GM18498 (cell line): ENCODE measurements at regions not wholly inside any gene's neighbourhood (a gene's known extent, or its start where the extent isn't known, plus 50 kb on each side); places are given as distances from the start of the nearest gene placed in this dataset.
"Not testable (repeated sequence)": the region's sequence is repeated elsewhere in the genome, so short reads cannot be mapped to it uniquely, and the experiment has no call there.

ENCODE experiments used
- ATAC-seq: cut with Tn5 transposase; IDR thresholded peaks from one replicate; pipeline ENCODE4 v1.9.1; 2021; ENCODE audit warnings: mild to moderate bottlenecking, moderate library complexity; ENCODE audit not compliant: unreplicated experiment

GRCh38 chr2:56934866-56935265 is 751.1 kb downstream of the CCDC85A start:
- ATAC-seq: no peak

DNA sequence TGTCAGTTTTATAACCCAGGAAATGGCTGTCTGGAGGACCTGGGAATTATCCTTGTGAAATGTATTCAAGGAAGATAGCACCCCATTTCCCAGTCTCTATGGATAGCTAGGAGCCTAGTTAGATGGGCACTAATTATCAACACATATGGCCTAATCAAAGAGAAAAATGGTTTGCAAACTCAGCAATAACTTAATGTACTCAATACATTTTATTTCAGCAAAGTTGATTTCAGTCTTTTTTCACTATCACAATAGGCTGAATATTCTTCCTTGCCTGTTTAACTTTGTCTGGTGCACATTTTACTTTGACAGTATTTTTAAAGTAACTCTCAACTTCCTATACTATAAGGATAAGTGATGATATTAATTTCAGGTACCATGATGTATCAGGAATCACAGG is 756.3 kb downstream of the CCDC85A start:
- no peak for ATAC-seq

DNA sequence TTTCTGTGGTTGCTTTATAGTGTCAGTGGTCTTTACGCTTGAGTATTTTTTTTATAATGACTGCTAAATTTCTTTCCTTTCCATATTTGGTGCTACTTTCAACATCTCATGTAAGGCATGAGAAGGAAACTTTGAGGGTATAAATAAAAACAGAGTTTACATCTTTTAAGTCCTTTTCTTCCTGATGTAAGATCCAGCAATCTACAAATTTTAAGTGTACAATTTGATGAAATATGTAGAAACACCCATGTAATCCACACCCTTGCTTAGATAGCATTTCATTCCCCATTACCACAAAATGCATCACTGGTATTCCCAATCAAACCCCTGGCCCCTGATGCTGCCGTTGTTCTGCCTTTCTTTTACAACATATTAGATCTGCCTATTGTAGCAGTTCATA is 769.1 kb downstream of the CCDC85A start:
- no peak for ATAC-seq

DNA sequence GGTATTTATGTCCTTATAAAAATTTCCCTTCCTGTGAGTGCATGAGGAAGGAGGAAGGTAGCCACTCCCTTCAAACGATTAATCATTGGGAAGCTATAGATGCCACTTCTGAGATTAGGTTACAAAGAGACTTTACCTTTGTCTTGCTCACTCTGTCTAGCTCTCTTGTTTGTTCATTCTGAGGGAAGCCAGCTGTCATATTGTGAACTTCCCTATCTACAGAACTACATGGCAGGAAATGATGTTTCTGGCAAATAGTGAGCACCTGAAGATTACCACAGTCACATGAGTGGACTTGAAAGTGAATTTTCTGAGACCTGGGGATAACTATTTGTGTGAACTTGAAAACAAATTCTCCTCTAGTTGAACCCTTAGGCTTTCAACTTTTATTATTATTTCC is 776.8 kb downstream of the CCDC85A start:
- no peak for ATAC-seq

- ATAC-seq: no peak
Measured at GRCh38 chr2:56962673-56963072, 778.9 kb downstream of the CCDC85A start.

GRCh38 chr2:56969513-56969912 is 785.7 kb downstream of the CCDC85A start:
- ATAC-seq: no peak

DNA sequence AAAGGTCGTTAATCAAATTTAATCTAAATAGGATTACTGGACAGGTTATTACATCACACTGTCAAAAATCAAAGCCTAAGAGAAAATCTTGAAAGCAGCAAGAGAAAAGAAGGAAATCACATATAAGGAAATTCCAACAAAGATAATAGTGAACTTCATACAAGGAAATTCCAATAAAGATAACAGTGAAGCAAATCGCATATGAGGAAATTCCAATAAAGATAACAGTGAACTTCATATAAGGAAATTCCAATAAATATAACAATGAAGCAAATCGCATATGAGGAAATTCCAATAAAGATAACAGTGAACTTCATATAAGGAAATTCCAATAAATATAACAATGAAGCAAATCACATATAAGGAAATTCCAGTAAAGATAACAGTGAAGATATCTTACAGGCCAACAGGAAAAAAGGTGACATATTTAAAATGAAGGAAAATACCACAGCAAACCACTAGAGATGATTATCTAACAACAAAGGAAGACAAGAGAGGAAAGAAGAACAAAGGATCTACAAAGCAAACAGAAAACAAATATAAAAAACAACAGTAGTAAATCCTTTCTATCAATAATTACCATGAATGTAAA is 787.7 kb downstream of the CCDC85A start:
- ATAC-seq: no peak

GRCh38 chr2:56981554-56981953 is 797.8 kb downstream of the CCDC85A start:
- no peak for ATAC-seq

DNA sequence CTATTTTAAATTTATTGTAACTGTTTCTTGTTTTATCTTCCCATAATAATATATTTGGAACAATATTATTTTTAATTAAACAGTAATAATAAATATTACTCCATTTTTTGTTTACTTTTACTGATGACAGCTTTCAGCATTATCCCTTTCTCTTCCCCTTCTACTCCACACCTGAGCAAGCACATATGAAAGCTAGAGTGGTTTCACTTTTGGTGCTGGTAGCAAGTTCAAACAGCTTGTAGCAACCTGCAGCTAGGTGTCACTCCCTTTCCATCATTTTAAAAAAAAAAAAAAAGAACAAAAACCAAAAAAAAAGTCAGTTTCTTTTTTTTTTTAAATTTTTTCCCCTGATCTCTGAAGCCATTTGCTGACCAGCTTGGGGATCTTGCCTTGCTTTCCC is 801.8 kb downstream of the CCDC85A start:
- ATAC-seq: peak; percentile 67

DNA sequence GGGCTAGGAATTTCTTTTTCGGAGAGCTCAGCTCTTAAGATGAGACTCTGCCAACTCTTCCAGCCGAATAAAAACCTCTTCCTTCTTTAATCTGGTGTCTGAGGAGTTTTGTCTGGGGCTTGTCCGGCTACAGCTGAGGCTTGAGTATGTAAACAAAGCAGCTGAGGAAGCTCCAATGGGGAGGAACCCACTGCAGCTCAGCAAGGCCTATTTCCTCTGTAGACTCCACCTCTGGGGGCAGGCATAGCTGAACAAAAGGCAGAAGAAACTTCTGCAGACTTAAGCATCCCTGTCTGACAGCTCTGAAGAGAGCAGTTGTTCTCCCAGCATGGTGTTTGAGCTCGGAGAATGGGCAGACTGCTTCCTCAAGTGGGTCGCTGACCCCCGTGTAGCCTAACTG is 838.7 kb downstream of the CCDC85A start:
- ATAC-seq: no peak

DNA sequence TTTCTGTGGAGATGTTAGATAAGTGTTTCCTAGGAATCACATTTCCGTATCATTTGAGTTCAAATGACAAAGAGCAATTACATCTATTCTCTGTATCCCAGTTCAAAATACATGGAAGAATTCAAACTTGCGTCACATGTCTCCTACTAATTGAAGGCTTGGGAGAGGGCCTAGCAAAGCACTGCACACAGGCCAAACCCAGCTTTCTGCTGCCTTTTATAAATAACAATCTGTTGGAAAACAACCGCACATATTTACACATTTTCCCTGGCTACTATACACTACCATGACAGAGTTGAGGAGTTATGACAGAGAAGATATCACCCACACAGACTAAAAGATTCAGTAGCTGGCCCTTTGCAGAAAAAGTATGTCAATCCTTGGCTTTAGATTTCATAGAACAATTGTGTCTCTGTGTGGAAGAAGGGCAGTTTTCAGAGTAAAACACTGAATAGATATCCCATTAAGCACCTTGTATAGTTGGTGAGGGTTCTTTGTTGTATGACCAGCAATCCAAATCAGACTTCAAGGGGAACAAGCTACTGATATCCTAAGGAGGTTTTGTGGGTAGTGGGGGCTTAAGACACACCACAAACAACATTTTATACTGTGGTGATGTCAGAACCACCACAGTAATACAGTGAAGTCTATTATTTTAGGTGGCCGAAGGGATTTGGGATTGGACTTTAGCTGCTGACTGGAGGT is 861.3 kb downstream of the CCDC85A start:
- ATAC-seq: no peak

- ATAC-seq: no peak
Measured at GRCh38 chr2:57049273-57049672, 865.5 kb downstream of the CCDC85A start.

GRCh38 chr2:57050007-57050406 is 866.2 kb downstream of the CCDC85A start:
- no peak for ATAC-seq

GRCh38 chr2:57066301-57066700 is 882.5 kb downstream of the CCDC85A start:
- ATAC-seq: not testable (repeated sequence)

DNA sequence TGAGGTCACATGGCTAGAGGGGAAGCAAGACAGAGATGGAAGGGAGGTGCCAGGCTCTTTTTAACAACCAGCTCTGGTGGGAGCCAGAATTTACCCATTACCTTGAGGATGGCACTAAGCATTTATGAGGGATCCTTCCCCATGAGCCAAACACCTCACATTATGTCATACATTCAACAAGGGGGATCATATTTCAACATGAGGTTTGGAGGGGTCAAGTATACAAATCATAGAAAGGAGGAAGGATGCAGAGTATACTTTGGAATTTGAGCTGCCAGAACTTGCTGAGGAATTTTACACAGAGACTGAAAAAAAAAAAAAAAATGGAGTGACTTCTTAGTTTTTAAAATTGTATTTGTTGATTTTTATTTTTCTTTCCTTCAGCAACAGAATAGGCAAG is 891.4 kb downstream of the CCDC85A start:
- ATAC-seq: no peak

DNA sequence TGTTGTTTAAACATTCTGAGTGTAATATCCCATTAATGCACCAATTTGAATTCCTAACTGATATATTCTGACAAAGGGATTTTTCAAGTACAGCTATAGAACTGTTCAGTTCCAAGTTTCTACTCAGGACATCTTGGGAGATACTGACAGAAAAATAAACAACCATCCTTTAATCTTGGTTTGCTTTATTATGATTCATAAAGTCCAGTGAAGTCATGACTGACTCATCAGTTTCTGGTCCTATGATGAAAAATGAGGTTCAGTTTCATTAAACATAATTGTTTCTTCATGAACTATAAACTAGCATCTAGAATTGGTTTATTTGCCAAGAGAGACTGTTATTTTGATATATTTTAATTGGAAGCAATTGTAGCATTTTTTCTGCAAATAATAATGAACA is 896.2 kb downstream of the CCDC85A start:
- no peak for ATAC-seq

- ATAC-seq: no peak
Measured at GRCh38 chr2:57084697-57085281, 901.0 kb downstream of the CCDC85A start.

DNA sequence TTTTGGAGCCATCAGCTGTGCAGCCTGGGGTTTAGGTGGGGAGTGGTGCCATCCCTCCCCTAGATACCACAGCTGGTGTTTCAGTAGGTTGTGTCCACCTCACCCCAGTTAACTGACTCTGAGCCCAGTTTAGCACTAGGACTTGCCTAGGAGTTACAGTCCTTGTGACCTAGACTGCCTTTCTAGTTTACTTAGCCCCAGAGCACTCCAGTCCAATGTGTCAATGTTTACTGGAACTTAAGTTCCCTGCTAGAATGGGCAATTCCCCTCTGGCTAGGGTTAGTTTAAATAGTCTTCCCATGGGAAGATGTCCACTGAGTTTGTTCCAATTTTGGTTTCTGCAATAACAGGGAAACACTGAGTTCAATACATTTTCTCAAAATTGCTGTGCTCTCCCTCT is 909.2 kb downstream of the CCDC85A start:
- no peak for ATAC-seq

GRCh38 chr2:57097855-57098254 is 914.1 kb downstream of the CCDC85A start:
- no peak for ATAC-seq

DNA sequence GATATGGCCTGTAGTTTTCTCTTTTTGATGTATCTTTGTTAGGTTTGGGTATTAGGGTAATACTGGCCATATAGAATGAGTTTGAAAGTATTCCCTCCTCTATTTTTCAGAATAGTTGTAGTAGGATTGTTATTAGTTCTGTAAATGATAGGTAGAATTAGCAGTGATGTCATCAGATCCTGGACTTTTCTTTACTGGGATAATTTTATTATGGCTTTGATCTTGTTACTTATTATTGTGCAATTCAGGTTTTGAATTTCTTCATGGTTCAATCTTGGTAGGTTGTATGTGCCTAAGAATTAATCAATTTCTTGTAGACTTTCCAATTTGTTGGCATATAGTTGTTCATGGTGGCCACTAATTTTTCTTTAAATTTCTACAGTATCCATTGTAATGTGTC is 916.6 kb downstream of the CCDC85A start:
- ATAC-seq: no peak

- no peak for ATAC-seq
Measured at GRCh38 chr2:57105694-57106093, 921.9 kb downstream of the CCDC85A start.

- no peak for ATAC-seq
Measured at GRCh38 chr2:57107353-57107752, 923.6 kb downstream of the CCDC85A start.

DNA sequence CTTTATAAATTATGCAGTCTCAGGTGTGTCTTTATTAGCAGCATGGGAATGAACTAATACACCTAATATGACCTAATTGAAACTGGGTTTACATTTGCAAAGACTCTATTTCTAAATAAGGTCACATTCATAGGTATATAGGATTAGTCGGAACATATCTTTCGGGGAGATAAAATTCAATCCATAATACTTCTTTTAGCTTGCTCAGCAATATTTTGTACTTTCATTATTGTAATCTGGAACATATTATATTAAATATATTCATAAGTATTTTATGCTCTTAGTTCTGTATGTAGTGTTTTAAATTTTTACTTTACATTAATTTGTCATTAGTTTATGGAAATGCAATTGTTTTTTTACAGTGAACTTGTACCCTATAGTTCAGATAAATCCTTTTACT is 927.7 kb downstream of the CCDC85A start:
- no peak for ATAC-seq
